ENCODE measurements at regions not wholly inside any gene's neighbourhood (a gene's known extent, or its start where the extent isn't known, plus 50 kb on each side); places are given as distances from the start of the nearest gene placed in this dataset.

- no peak for DNase-seq (ENCODE audit: insufficient read length, low spot score)
- no peak for FAIRE-seq
- TF ChIP-seq CTCF (IDR thresholded peaks at IDR 0.05; ENCODE audit: insufficient read depth, missing control alignments) = no peak
Measured at GRCh38 chr19:31611046-31611877, 262.0 kb upstream of the TSHZ3 start.

DNA sequence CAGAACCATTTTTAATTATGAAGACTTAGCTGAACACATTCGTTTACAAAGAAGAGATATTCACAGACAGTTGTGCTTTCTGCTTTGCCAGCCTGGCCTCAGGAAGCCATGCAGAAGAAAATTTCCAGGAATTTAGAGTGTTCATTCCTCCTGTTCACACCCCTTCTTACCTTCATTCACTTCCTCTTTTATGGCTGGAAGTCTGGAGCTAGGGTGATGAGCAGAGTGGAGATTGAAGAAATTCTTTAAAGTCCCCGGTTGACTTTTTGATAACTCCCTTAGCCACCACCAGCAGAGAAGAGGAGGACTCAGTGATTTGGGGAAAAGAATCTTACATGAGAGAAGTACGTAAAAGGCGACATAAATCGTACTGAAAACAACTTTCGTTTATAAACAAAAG lies 263.6 kb upstream of the TSHZ3 start:
- FAIRE-seq (no peak), DNase-seq (ENCODE audit: insufficient read length, low spot score) (no peak)
- no peak for TF ChIP-seq CTCF (IDR thresholded peaks at IDR 0.05; ENCODE audit: insufficient read depth, missing control alignments)

- no peak for DNase-seq (ENCODE audit: insufficient read length, low spot score)
- no peak for FAIRE-seq
- TF ChIP-seq CTCF (IDR thresholded peaks at IDR 0.05; ENCODE audit: insufficient read depth, missing control alignments) = no peak
Measured at GRCh38 chr19:31613683-31614219, 264.5 kb upstream of the TSHZ3 start.

DNA sequence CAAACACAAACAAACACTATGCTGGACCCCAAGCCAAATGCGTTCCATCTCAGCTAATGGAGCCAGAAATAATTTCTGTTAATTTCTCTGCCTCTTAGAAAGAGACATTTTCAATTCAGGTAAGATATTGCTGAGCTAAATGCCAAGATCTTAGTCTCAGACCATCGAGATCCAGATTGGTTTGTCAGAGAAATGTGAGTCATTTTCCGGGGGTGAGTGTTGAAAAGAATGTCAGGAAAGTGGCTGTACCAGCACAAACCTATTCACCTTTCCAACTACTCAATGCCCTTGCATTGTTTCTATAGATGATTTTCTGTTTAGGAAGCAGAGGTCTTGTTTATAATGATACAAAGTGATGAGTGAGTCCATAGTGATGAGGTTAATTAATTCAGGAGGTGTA lies 266.8 kb upstream of the TSHZ3 start:
- TF ChIP-seq CTCF (IDR thresholded peaks at IDR 0.05; ENCODE audit: insufficient read depth, missing control alignments) = no peak
- FAIRE-seq = no peak
- DNase-seq (ENCODE audit: insufficient read length, low spot score) = no peak

GRCh38 chr19:31617010-31617585 lies 267.9 kb upstream of the TSHZ3 start:
- FAIRE-seq (no peak), DNase-seq (ENCODE audit: insufficient read length, low spot score) (no peak)
- no peak for TF ChIP-seq CTCF (IDR thresholded peaks at IDR 0.05; ENCODE audit: insufficient read depth, missing control alignments)

DNA sequence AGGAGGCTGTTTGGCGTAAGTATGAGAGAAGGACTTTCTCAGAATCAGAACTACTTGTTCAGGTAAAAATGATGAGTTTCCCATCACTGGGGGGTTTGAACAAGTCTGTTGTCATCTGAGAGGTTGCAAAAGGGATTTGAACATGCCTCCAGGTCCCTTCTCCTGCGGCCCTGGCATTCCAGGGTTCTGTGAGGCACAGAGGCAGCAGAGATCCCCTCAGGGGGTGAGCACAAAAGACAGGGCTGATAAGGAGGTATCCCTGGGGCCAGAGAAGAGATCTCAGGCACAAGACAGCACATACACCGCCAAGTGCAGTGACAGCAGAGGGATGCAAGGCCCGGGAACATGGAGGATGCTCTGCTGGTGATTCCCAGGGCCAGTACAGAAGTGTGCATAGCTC lies 275.8 kb upstream of the TSHZ3 start:
- no peak for DNase-seq (ENCODE audit: insufficient read length, low spot score)
- no peak for FAIRE-seq
- TF ChIP-seq CTCF (IDR thresholded peaks at IDR 0.05; ENCODE audit: insufficient read depth, missing control alignments) = no peak

DNA sequence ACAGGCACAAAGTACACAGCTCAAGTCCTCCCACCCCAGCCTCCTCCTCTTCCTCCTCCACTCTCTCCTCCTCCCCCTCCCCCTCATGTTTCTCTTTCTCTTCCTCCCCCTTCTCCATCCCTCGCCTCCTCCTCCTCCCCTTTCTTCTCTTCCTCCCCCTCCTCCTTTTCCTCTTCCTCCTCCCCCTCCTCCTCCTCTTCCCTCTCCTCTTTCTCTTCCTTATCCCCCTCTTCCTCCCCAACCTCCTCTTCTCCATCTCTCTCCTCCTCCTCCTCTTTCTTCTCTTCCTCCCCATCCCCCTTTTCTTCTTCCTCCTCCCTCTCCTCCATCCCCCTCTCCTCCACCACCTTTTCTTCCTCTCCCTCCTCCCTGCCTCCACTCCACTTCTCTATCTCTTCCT lies 276.3 kb upstream of the TSHZ3 start:
- no peak for TF ChIP-seq CTCF (IDR thresholded peaks at IDR 0.05; ENCODE audit: insufficient read depth, missing control alignments)
- no peak for FAIRE-seq

More for the DNA sequence above, 276.3 kb upstream of the TSHZ3 start:
- DNase-seq (ENCODE audit: insufficient read length, low spot score) = no peak
